Sigmoid colon (tissue), 6 donors: ENCODE measurements at regions not wholly inside any gene's neighbourhood (a gene's known extent, or its start where the extent isn't known, plus 50 kb on each side); places are given as distances from the start of the nearest gene placed in this dataset.

Experiments used
- DNase-seq: peaks from one replicate; pipeline ENCODE4 v3.0.0-alpha.2; 2019
- H3K27ac ChIP-seq, 4 donors: fragments of 200-600 bp; sonication (generic); one replicate each; pipeline ENCODE4 v1.5.1; 2016 to 2019; ENCODE audit warnings: mild to moderate bottlenecking in 1 of 4
- H3K27me3 ChIP-seq, 3 donors: fragments of 200-600 bp; sonication (generic); one replicate each; pipeline ENCODE4 v1.5.1; 2019; ENCODE audit warnings: mild to moderate bottlenecking in 1 of 3
- H3K36me3 ChIP-seq, 4 donors: fragments of 200-600 bp; sonication (generic); one replicate each; pipeline ENCODE4 v1.5.1; 2016 to 2019
- H3K4me1 ChIP-seq, 4 donors: fragments of 200-600 bp; sonication (generic); one replicate each; pipeline ENCODE4 v1.5.1; 2017 to 2019
- H3K4me3 ChIP-seq, 4 donors: fragments of 200-600 bp; sonication (generic); one replicate each; pipeline ENCODE4 v1.5.1; 2017 to 2019; ENCODE audit warnings: mild to moderate bottlenecking in 2 of 4, moderate library complexity in 1 of 4
- H3K9me3 ChIP-seq, 4 donors: fragments of 200-600 bp in 3 of 4; sonication (generic) in 3 of 4; one replicate each; pipeline versions ENCODE4 v1.5.1 to v1.6.1; 2013 to 2019
- EP300 ChIP-seq, 4 donors: sonication (generic); formaldehyde crosslinking; IDR thresholded peaks; one replicate each; pipeline ENCODE4 v1.6.1; 2017; ENCODE audit warnings: antibody characterized with exemption in 4 of 4
- POLR2A ChIP-seq, 2 donors: fragments of 450-650 bp; IDR thresholded peaks; one replicate each; pipeline ENCODE4 v1.6.1; 2016; ENCODE audit warnings: antibody characterized with exemption in 2 of 2, mild to moderate bottlenecking in 2 of 2, moderate library complexity in 2 of 2
- POLR2AphosphoS5 ChIP-seq, 4 donors: sonication (generic); formaldehyde crosslinking; IDR thresholded peaks; one replicate each; pipeline ENCODE4 v1.6.1; 2017; ENCODE audit warnings: antibody characterized with exemption in 4 of 4
- WGBS, 2 donors: extraction: QIAGEN DNeasy Blood & Tissue Kit; methylation state at CpG; one replicate each; pipeline ENCODE4 v1.1.7; 2013; 5-methylcytosine and 5-hydroxymethylcytosine counted together
- intact Hi-C: fragments of 100-400 bp; cut with DNase I; formaldehyde crosslinking; loops from one replicate; pipeline ENCODE4 v1.15.1; 2023
- TF ChIP-seq, protein P1 (sequence below), 4 experiments: fragments of 450-650 bp in 3 of 4; fragments of 200-600 bp in 1 of 4; IDR thresholded peaks; one replicate each; pipeline ENCODE4 v1.5.1; 2016 to 2019; ENCODE audit warnings: antibody characterized with exemption in 4 of 4, mild to moderate bottlenecking in 3 of 4, moderate library complexity in 2 of 4
- donor health status: healthy with polysubstance abuse.
- donor health status: healthy.

DNA sequence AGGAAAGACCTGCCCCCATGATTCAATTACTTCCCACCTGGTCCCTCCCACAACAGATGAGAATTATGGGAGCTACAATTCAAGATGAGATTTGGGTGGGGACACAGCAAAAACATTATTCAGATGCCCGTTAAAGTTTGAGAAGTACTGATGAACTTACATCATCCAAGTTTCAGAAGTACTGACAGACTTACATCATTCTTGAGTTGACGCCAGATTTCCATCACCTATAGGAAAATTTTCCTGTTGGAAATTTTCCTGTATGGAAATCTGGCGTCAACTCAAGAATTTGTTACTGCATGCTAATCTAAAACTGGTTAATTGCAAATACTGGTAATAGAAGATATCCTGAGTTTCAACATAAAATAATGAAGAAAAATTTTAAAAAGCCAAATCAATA lies 975.9 kb downstream of the MAT2B start:
- TF ChIP-seq, protein P1, sequence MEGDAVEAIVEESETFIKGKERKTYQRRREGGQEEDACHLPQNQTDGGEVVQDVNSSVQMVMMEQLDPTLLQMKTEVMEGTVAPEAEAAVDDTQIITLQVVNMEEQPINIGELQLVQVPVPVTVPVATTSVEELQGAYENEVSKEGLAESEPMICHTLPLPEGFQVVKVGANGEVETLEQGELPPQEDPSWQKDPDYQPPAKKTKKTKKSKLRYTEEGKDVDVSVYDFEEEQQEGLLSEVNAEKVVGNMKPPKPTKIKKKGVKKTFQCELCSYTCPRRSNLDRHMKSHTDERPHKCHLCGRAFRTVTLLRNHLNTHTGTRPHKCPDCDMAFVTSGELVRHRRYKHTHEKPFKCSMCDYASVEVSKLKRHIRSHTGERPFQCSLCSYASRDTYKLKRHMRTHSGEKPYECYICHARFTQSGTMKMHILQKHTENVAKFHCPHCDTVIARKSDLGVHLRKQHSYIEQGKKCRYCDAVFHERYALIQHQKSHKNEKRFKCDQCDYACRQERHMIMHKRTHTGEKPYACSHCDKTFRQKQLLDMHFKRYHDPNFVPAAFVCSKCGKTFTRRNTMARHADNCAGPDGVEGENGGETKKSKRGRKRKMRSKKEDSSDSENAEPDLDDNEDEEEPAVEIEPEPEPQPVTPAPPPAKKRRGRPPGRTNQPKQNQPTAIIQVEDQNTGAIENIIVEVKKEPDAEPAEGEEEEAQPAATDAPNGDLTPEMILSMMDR (IDR thresholded peaks at IDR 0.05) = no peak
- no peak for TF ChIP-seq EP300 (IDR thresholded peaks at IDR 0.05)
- TF ChIP-seq POLR2A (IDR thresholded peaks at IDR 0.05) = no peak
- no peak for TF ChIP-seq POLR2AphosphoS5 (IDR thresholded peaks at IDR 0.05)
- no peaks in the 10 kb centered on the region for H3K36me3 ChIP-seq
- H3K27me3 ChIP-seq = no peaks in the 10 kb centered on the region
- H3K9me3 ChIP-seq = no peaks in the 10 kb centered on the region
- H3K4me3 ChIP-seq = no peak overlapping the region
- intact Hi-C loops = no loop called here
- no peak for DNase-seq
- H3K27ac ChIP-seq = no peak overlapping the region
- 81 to 89% methylated on average over 3 of the region's 3 CpGs for WGBS, 2 donors
- no peaks in the 10 kb centered on the region for H3K4me1 ChIP-seq

DNA sequence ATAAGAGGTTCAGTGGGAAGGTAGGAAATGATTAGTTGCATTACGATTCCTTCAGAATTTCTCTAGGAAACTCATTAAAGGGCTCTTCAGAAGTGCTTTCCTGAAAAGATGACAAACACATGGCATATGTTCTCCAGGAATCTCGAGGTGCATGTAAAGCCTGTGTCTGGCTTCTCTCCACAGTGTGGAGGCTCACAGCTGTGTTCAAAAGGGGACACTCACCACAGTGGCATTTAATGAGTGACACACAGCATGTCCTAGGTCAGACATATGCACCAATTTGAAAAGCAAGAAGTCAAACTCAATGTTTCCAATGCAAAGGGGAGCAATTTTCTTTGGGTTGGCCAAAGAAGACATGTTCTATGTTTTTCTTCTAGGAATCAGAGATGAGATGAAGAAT lies 976.9 kb downstream of the MAT2B start:
- no peaks in the 10 kb centered on the region for H3K27me3 ChIP-seq
- DNase-seq = no peak
- intact Hi-C loops = no loop called here
- H3K9me3 ChIP-seq = no peaks in the 10 kb centered on the region
- TF ChIP-seq POLR2AphosphoS5 (IDR thresholded peaks at IDR 0.05) (no peak), POLR2A (IDR thresholded peaks at IDR 0.05) (no peak), EP300 (IDR thresholded peaks at IDR 0.05) (no peak)
- TF ChIP-seq, protein P1 (IDR thresholded peaks at IDR 0.05) = no peak
- H3K27ac ChIP-seq = no peak overlapping the region
- no peaks in the 10 kb centered on the region for H3K4me1 ChIP-seq
- 54 to 67% methylated on average over 2 of the region's 2 CpGs for WGBS, 2 donors
- no peaks in the 10 kb centered on the region for H3K36me3 ChIP-seq
- no peak overlapping the region for H3K4me3 ChIP-seq

DNA sequence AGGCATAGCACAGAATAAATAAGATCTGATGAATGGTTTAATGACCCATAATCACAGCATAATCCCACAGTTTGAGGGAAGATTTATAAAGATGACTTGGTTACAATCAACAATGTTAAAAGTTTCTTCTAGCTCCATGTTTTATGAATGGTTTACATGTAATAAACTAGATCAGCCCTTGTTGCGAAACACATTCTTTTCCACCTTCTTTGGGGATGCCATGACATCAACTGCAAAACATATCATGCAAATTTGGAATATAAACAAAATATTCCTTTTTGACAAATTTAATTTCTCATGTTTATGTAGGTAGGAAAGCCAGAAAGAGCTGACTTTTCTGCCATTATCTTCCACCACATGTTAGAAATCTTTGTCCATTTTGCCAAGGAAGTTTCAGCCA lies 979.5 kb downstream of the MAT2B start:
- 90 to 91% methylated on average over 1 of the region's 1 CpG for WGBS, 2 donors
- DNase-seq = no peak
- H3K4me1 ChIP-seq = no peaks in the 10 kb centered on the region
- H3K9me3 ChIP-seq = no peaks in the 10 kb centered on the region
- TF ChIP-seq EP300 (IDR thresholded peaks at IDR 0.05) = no peak
- TF ChIP-seq, protein P1 (IDR thresholded peaks at IDR 0.05) = no peak
- TF ChIP-seq POLR2AphosphoS5 (IDR thresholded peaks at IDR 0.05) = no peak
- TF ChIP-seq POLR2A (IDR thresholded peaks at IDR 0.05) = no peak
- H3K4me3 ChIP-seq = no peak overlapping the region
- H3K27me3 ChIP-seq = no peaks in the 10 kb centered on the region
- intact Hi-C loops = no loop called here
- H3K36me3 ChIP-seq = no peaks in the 10 kb centered on the region
- H3K27ac ChIP-seq = no peak overlapping the region

DNA sequence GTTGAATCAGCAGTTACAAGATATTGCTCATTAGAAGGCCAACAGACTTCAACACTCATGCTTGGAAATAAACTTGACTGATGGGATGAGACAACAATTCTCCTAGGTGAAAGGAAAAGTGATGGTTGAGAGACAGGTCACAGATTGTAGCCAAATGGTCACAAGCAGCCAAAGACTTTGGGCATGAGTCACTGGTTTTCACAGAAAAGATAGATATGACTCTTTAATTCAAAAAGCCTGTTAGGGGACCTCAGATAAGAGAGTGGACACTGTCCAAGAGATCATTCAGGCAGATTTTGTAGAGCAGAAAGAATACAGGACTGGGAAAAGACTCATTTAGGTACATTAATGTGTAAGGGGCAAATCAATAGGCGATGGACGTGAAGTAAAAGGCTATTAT lies 982.5 kb downstream of the MAT2B start:
- no peak for DNase-seq
- Histone ChIP-seq H3K36me3 (no peaks in the 10 kb centered on the region), H3K27ac (no peak overlapping the region), H3K4me1 (no peaks in the 10 kb centered on the region), H3K9me3 (no peaks in the 10 kb centered on the region), H3K27me3 (no peaks in the 10 kb centered on the region), H3K4me3 (no peak overlapping the region)
- TF ChIP-seq POLR2A (IDR thresholded peaks at IDR 0.05) (no peak), POLR2AphosphoS5 (IDR thresholded peaks at IDR 0.05) (no peak), EP300 (IDR thresholded peaks at IDR 0.05) (no peak)
- TF ChIP-seq, protein P1 (IDR thresholded peaks at IDR 0.05) = no peak
- 90 to 96% methylated on average over 2 of the region's 2 CpGs for WGBS, 2 donors
- intact Hi-C loops = no loop called here

DNA sequence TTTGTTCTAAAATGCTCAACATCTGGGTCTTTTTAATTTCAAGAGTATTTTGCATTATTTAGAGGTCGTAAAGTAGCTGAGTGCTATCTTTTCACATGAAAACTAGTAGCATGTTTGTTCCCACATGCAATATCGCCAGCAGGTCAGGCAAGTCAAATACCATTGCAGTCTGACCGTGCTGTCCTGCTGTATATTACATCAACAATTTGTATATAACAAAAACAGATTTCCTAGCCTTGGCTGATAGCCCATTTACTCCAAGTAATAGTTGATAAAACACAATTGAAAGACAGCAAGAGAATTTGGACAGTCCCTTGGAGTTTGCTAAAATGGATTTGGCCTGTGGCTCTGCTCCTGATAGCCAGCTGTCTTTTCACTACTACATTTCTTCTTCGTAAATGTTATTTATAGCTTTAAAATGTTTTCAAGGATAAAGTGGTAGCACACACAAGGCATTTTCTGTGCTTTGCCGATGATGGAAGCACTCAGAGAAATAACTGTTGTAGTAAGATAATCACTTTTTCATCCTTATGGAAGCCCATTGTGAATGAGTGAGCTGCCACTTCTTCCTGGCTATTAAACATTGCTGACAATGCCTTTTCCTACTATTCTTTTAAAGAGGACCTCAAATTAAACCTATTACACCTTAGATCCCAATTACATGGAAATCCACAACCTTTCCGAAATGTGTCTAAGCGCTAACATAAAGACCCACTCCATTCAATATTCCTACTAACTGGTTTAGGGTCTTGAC lies 992.1 kb downstream of the MAT2B start:
- Histone ChIP-seq H3K4me1 (no peaks in the 10 kb centered on the region), H3K9me3 (no peaks in the 10 kb centered on the region), H3K27ac (no peak overlapping the region), H3K27me3 (no peaks in the 10 kb centered on the region), H3K36me3 (no peaks in the 10 kb centered on the region), H3K4me3 (no peak overlapping the region)
- WGBS, 2 donors = 78 to 82% methylated on average over 7 of the region's 7 CpGs
- TF ChIP-seq POLR2A (IDR thresholded peaks at IDR 0.05) = no peak
- TF ChIP-seq POLR2AphosphoS5 (IDR thresholded peaks at IDR 0.05) = no peak
- TF ChIP-seq, protein P1 (IDR thresholded peaks at IDR 0.05) = no peak
- TF ChIP-seq EP300 (IDR thresholded peaks at IDR 0.05) = no peak
- DNase-seq = no peak
- intact Hi-C loops = no loop called here
